GM12878 (cell line): ENCODE measurements at regions not wholly inside any gene's neighbourhood (a gene's known extent, or its start where the extent isn't known, plus 50 kb on each side); places are given as distances from the start of the nearest gene placed in this dataset.

Source experiments
- ATAC-seq: fragments of 200-7000 bp; cut with Tn5 transposase; 3 replicates; pipeline ENCODE4 v1.9.1; 2020; ENCODE audit warnings: mild to moderate bottlenecking, moderate library complexity
- BruUV-seq: library from RNA; stranded (reverse); fragments of 400-500 nt; replicated peaks from 2 replicates; lab custom pipeline; 2021; lab: Mats Ljungman, UMichigan
- CTCF ChIA-PET: fragments of 300-600 bp; sonication (Branson Sonifier 250); formaldehyde crosslinking; extraction: SDS; loops from one replicate; lab custom pipeline; 2021; ENCODE audit warnings: inconsistent platforms; lab: Yijun Ruan, JAX
- POLR2A ChIA-PET: fragments of 350-600 bp; formaldehyde crosslinking; extraction: SDS; loops from one replicate; lab custom pipeline; 2021; ENCODE audit warnings: inconsistent platforms; lab: Charles Lee
- RAD21 ChIA-PET: fragments of 300-600 bp; sonication (Branson Sonifier 250); formaldehyde crosslinking; loops from one replicate; lab custom pipeline; 2023; ENCODE audit warnings: antibody characterized with exemption; ENCODE audit not compliant: unreplicated experiment; lab: Charles Lee
- SMC1A ChIA-PET: fragments of 300-600 bp; sonication (Branson Sonifier 250); formaldehyde crosslinking; loops from one replicate; lab custom pipeline; 2023; ENCODE audit not compliant: unreplicated experiment, uncharacterized antibody; lab: Charles Lee
- DNase-seq: peaks from one replicate; pipeline ENCODE4 v3.0.0-alpha.2; 2011; ENCODE audit warnings: low read depth, low spot score
- FAIRE-seq: peaks from 3 replicates; lab custom pipeline; 2011; peaks lifted over from hg19 to GRCh38; lab: Jason Lieb, UNC
- H2AFZ ChIP-seq: 2 replicates; pipeline ENCODE4 v1.6.0; 2011; ENCODE audit warnings: low read depth, low read length, control low read depth; ENCODE audit not compliant: control insufficient read depth
- H3K27ac ChIP-seq: 2 replicates; pipeline ENCODE4 v1.5.1; 2011; ENCODE audit warnings: control low read depth; ENCODE audit not compliant: control insufficient read depth, insufficient read depth
- H3K27me3 ChIP-seq, 2 experiments: replicated peaks in 1 of 2; 2 replicates each; pipeline versions ENCODE4 v1.6.0 to v1.6.1; 2011; ENCODE audit warnings: low read length in 1 of 2; ENCODE audit not compliant: control insufficient read depth in 2 of 2, insufficient read depth in 2 of 2
- H3K36me3 ChIP-seq, 2 experiments: 2 replicates each; pipeline ENCODE4 v1.5.1; 2011; ENCODE audit warnings: low read length in 1 of 2; ENCODE audit not compliant: control insufficient read depth in 2 of 2, insufficient read depth in 2 of 2
- H3K4me1 ChIP-seq: 2 replicates; pipeline ENCODE4 v1.6.1; 2011; ENCODE audit warnings: mild to moderate bottlenecking, low read length, moderate library complexity, mixed read lengths; ENCODE audit not compliant: control insufficient read depth, insufficient read depth
- H3K4me2 ChIP-seq: 2 replicates; pipeline ENCODE4 v1.6.0; 2011; ENCODE audit warnings: control low read depth; ENCODE audit not compliant: control insufficient read depth, insufficient read depth
- H3K4me3 ChIP-seq: fragments of 200-600 bp; sonication (generic); 2 replicates; pipeline ENCODE4 v1.5.1; 2016
- H3K79me2 ChIP-seq: 2 replicates; pipeline ENCODE4 v1.6.0; 2011; ENCODE audit warnings: low read length; ENCODE audit not compliant: control insufficient read depth, insufficient read depth
- H3K9ac ChIP-seq: 2 replicates; pipeline ENCODE4 v1.8.0; 2011; ENCODE audit warnings: low read length, control low read depth, mixed read lengths; ENCODE audit not compliant: control insufficient read depth, insufficient read depth
- H3K9me3 ChIP-seq: replicated peaks from 3 replicates; pipeline ENCODE4 v1.5.1; 2011; ENCODE audit warnings: mild to moderate bottlenecking, low read length; ENCODE audit not compliant: control insufficient read depth, insufficient read depth
- H4K20me1 ChIP-seq: 2 replicates; pipeline ENCODE4 v1.6.0; 2011; ENCODE audit not compliant: control insufficient read depth, insufficient read depth
- BRCA1 ChIP-seq: IDR thresholded peaks from 2 replicates; pipeline ENCODE4 v1.6.1; 2011; ENCODE audit warnings: low read depth, low read length, improper control_type of control experiment
- CHD4 ChIP-seq: fragments of 200-600 bp; sonication (generic); IDR thresholded peaks from 2 replicates; pipeline ENCODE4 v1.6.1; 2016; ENCODE audit warnings: mild to moderate bottlenecking
- FOS ChIP-seq: IDR thresholded peaks from 3 replicates; pipeline ENCODE4 v1.6.1; 2011; ENCODE audit warnings: borderline replicate concordance; ENCODE audit not compliant: insufficient read length; ENCODE audit errors: extremely low read depth
- HDGF ChIP-seq: fragments of 450-650 bp; IDR thresholded peaks from 2 replicates; pipeline ENCODE4 v1.6.1; 2016; ENCODE audit warnings: antibody characterized with exemption
- IKZF2 ChIP-seq, 2 experiments: fragments of 450-650 bp; IDR thresholded peaks; 2 replicates each; pipeline ENCODE4 v1.6.1; 2017; ENCODE audit warnings: mild to moderate bottlenecking in 2 of 2, moderate library complexity in 2 of 2
- MXI1 ChIP-seq: fragments of 150-350 bp; IDR thresholded peaks from 2 replicates; pipeline ENCODE4 v1.6.1; 2011; ENCODE audit warnings: low read depth, mild to moderate bottlenecking, inconsistent platforms, low read length, improper control_type of control experiment
- RELA ChIP-seq: fragments of 450-650 bp; IDR thresholded peaks from 2 replicates; pipeline ENCODE4 v1.8.0; 2014; ENCODE audit warnings: borderline replicate concordance; ENCODE audit not compliant: partially characterized antibody
- TCF12 ChIP-seq: IDR thresholded peaks from 2 replicates; pipeline ENCODE4 v1.6.1; 2011; ENCODE audit warnings: low read depth, mild to moderate bottlenecking, low read length
- YY1 ChIP-seq: IDR thresholded peaks from 2 replicates; pipeline ENCODE4 v1.6.1; 2011; ENCODE audit warnings: low read depth, mild to moderate bottlenecking, low read length
- ZNF384 ChIP-seq: IDR thresholded peaks from 2 replicates; pipeline ENCODE4 v1.6.1; 2012; ENCODE audit warnings: low read depth, mild to moderate bottlenecking, low read length, improper control_type of control experiment, borderline replicate concordance
- in situ Hi-C: fragments of 300-500 bp; cut with MboI; formaldehyde crosslinking; loops from 9 replicates; pipeline ENCODE4 v1.14.3; 2018; ENCODE audit warnings: mixed read lengths
- intact Hi-C: fragments of 100-400 bp; cut with micrococcal nuclease; formaldehyde crosslinking; loops from one replicate; pipeline ENCODE4 v1.14.2; 2022; ENCODE audit not compliant: unreplicated experiment
- TF ChIP-seq, protein P1 (sequence below): fragments of 450-650 bp; IDR thresholded peaks from 2 replicates; pipeline ENCODE4 v1.6.1; 2017; ENCODE audit warnings: low read depth, mild to moderate bottlenecking, moderate library complexity
- TF ChIP-seq, protein P2 (sequence below): IDR thresholded peaks from 2 replicates; pipeline ENCODE4 v1.6.1; 2012; ENCODE audit warnings: mild to moderate bottlenecking, low read depth, low read length

DNA sequence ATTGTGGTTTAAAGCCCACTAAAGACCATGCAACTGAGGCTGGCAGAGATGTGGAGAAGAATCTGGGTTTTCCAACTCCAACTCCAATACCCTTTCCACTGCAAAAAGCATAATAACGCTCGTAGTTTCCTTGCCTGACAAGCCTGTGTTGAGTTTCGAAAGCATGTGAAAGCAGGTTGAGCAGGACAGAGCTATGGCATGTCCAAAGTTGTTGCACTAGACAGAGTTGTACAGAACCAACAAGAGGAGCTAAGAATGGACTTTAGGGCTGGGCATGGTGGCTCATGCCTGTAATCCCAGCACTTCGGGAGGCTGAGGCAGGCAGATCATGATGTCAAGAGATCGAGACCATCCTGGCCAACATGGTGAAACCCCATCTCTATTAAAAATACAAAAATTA, 572.0 kb upstream of the TBX3 start (continued):
- TF ChIP-seq, protein P1, sequence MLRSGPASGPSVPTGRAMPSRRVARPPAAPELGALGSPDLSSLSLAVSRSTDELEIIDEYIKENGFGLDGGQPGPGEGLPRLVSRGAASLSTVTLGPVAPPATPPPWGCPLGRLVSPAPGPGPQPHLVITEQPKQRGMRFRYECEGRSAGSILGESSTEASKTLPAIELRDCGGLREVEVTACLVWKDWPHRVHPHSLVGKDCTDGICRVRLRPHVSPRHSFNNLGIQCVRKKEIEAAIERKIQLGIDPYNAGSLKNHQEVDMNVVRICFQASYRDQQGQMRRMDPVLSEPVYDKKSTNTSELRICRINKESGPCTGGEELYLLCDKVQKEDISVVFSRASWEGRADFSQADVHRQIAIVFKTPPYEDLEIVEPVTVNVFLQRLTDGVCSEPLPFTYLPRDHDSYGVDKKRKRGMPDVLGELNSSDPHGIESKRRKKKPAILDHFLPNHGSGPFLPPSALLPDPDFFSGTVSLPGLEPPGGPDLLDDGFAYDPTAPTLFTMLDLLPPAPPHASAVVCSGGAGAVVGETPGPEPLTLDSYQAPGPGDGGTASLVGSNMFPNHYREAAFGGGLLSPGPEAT, result no peak
- TF ChIP-seq, protein P2, sequence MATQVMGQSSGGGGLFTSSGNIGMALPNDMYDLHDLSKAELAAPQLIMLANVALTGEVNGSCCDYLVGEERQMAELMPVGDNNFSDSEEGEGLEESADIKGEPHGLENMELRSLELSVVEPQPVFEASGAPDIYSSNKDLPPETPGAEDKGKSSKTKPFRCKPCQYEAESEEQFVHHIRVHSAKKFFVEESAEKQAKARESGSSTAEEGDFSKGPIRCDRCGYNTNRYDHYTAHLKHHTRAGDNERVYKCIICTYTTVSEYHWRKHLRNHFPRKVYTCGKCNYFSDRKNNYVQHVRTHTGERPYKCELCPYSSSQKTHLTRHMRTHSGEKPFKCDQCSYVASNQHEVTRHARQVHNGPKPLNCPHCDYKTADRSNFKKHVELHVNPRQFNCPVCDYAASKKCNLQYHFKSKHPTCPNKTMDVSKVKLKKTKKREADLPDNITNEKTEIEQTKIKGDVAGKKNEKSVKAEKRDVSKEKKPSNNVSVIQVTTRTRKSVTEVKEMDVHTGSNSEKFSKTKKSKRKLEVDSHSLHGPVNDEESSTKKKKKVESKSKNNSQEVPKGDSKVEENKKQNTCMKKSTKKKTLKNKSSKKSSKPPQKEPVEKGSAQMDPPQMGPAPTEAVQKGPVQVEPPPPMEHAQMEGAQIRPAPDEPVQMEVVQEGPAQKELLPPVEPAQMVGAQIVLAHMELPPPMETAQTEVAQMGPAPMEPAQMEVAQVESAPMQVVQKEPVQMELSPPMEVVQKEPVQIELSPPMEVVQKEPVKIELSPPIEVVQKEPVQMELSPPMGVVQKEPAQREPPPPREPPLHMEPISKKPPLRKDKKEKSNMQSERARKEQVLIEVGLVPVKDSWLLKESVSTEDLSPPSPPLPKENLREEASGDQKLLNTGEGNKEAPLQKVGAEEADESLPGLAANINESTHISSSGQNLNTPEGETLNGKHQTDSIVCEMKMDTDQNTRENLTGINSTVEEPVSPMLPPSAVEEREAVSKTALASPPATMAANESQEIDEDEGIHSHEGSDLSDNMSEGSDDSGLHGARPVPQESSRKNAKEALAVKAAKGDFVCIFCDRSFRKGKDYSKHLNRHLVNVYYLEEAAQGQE, result no peak
- TF ChIP-seq YY1 (no peak), RELA (no peak)

DNA sequence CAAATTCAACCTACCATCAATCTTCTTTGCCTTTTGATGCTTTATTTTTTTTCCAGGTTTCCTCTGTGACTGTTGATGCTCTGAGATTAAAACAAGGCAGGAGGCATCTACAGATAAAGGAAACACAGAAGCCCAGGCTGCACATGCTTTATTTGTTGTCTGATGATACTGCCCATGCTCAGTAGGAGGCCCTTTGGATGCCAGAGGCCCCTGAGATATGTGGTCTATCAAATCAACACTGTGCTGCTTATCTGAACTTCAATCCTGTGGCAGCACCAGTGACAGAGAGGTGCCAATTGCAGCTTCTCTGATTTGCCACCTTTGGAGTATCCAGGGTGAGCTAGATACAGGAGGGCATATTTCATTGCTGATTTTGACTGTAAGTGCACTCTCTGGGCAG, 571.3 kb upstream of the TBX3 start:
- CTCF ChIA-PET, result no interaction called here
- H3K27me3 ChIP-seq, result no peaks in the 10 kb centered on the region
- no peaks in the 10 kb centered on the region for H3K79me2 ChIP-seq
- no peak for FAIRE-seq
- RAD21 ChIA-PET, result no interaction called here
- no peaks in the 10 kb centered on the region for H3K4me1 ChIP-seq
- H3K27ac ChIP-seq, result no peak overlapping the region
- H3K36me3 ChIP-seq, result no peaks in the 10 kb centered on the region
- intact Hi-C loops (no loop called here), in situ Hi-C loops (no loop called here)
- ATAC-seq, result no peak
- no TSS peak for BruUV-seq
- SMC1A ChIA-PET, result no interaction called here
- no peak for DNase-seq
- POLR2A ChIA-PET, result no interaction called here
- H4K20me1 ChIP-seq, result no peaks in the 10 kb centered on the region
- H2AFZ ChIP-seq, result no peak overlapping the region
- H3K4me3 ChIP-seq, result no peak overlapping the region
- no peak overlapping the region for H3K4me2 ChIP-seq
- H3K9ac ChIP-seq, result no peak overlapping the region
- H3K9me3 ChIP-seq, result no peaks in the 10 kb centered on the region
- TF ChIP-seq MXI1 (no peak), FOS (no peak), IKZF2 (IDR thresholded peaks at IDR 0.05) (no peak), HDGF (no peak), TCF12 (no peak), CHD4 (no peak), BRCA1 (no peak), ZNF384 (no peak)
- TF ChIP-seq, protein P2, result no peak
